GM11168 (cell line): ENCODE measurements at regions not wholly inside any gene's neighbourhood (a gene's known extent, or its start where the extent isn't known, plus 50 kb on each side); places are given as distances from the start of the nearest gene placed in this dataset.

Experiments
- in situ Hi-C: fragments of 300-500 bp; cut with MboI; formaldehyde crosslinking; loops from one replicate; pipeline ENCODE4 v1.12.0; 2022; ENCODE audit warnings: low sequenced_read_pairs; ENCODE audit not compliant: unreplicated experiment

GRCh38 chr18:29002747-29003146, 825.8 kb upstream of the CDH2 start:
- in situ Hi-C loops: no loop called here

GRCh38 chr18:28999726-29000125, 822.8 kb upstream of the CDH2 start:
- in situ Hi-C loops: loop anchor here (10.0 kb wide), 1 partner anchor 365 kb away; no protein-coding TSS in a partner anchor

GRCh38 chr18:28995319-28995718, 818.4 kb upstream of the CDH2 start:
- in situ Hi-C loops: loop anchor here (10.0 kb wide), 1 partner anchor 369 kb away; no protein-coding TSS in a partner anchor

- in situ Hi-C loops: no loop called here
Observed at GRCh38 chr18:28984731-28985130, 807.8 kb upstream of the CDH2 start.

- in situ Hi-C loops: no loop called here
Observed at GRCh38 chr18:28974504-28974903, 797.6 kb upstream of the CDH2 start.

- in situ Hi-C loops: no loop called here
Observed at GRCh38 chr18:28973324-28973723, 796.4 kb upstream of the CDH2 start.

- in situ Hi-C loops: no loop called here
Observed at GRCh38 chr18:28972333-28972907, 795.5 kb upstream of the CDH2 start.

- in situ Hi-C loops: no loop called here
Observed at GRCh38 chr18:28963481-28963880, 786.6 kb upstream of the CDH2 start.

- in situ Hi-C loops: no loop called here
Observed at GRCh38 chr18:28961669-28962228, 784.8 kb upstream of the CDH2 start.

- in situ Hi-C loops: no loop called here
Observed at GRCh38 chr18:28960146-28960545, 783.2 kb upstream of the CDH2 start.

GRCh38 chr18:28952339-28952738, 775.4 kb upstream of the CDH2 start:
- in situ Hi-C loops: no loop called here

GRCh38 chr18:28947900-28948299, 771.0 kb upstream of the CDH2 start:
- in situ Hi-C loops: no loop called here

- in situ Hi-C loops: no loop called here
Observed at GRCh38 chr18:28946471-28946870, 769.5 kb upstream of the CDH2 start.

GRCh38 chr18:28922936-28923335, 746.0 kb upstream of the CDH2 start:
- in situ Hi-C loops: no loop called here

GRCh38 chr18:28916456-28916855, 739.5 kb upstream of the CDH2 start:
- in situ Hi-C loops: no loop called here

GRCh38 chr18:28905509-28905908, 728.6 kb upstream of the CDH2 start:
- in situ Hi-C loops: no loop called here

- in situ Hi-C loops: no loop called here
Observed at GRCh38 chr18:28904789-28905364, 727.9 kb upstream of the CDH2 start.

GRCh38 chr18:28903306-28903705, 726.4 kb upstream of the CDH2 start:
- in situ Hi-C loops: no loop called here

- in situ Hi-C loops: no loop called here
Observed at GRCh38 chr18:28890791-28891190, 713.9 kb upstream of the CDH2 start.

- in situ Hi-C loops: no loop called here
Observed at GRCh38 chr18:28884304-28884703, 707.4 kb upstream of the CDH2 start.

GRCh38 chr18:28880856-28881255, 703.9 kb upstream of the CDH2 start:
- in situ Hi-C loops: no loop called here

GRCh38 chr18:28875059-28875458, 698.1 kb upstream of the CDH2 start:
- in situ Hi-C loops: no loop called here
